Effector memory CD8-positive, alpha-beta T cell (primary cell): ENCODE measurements at regions not wholly inside any gene's neighbourhood (a gene's known extent, or its start where the extent isn't known, plus 50 kb on each side); places are given as distances from the start of the nearest gene placed in this dataset.

Experiments used
- ATAC-seq: fragments of 150-1000 bp; cut with Tn5 transposase; replicated peaks from 2 replicates; pipeline ENCODE4 v1.10.0; 2021; ENCODE audit warnings: mild to moderate bottlenecking, moderate library complexity
- DNase-seq, 3 experiments: peaks; one replicate each; pipeline ENCODE4 v3.0.0; 2021
- H3K27ac Mint-ChIP-seq, 2 donors: one replicate each; pipeline ENCODE4 v1.8.0; 2022; ENCODE audit warnings: mild to moderate bottlenecking in 2 of 2, mixed read lengths in 2 of 2, moderate library complexity in 2 of 2
- H3K27me3 Mint-ChIP-seq, 2 donors: one replicate each; pipeline ENCODE4 v1.8.0; 2022; ENCODE audit warnings: mixed read lengths in 2 of 2
- H3K36me3 Mint-ChIP-seq: one replicate; pipeline ENCODE4 v1.8.0; 2022; ENCODE audit warnings: mild to moderate bottlenecking, moderate library complexity, mixed read lengths; ENCODE audit not compliant: insufficient read depth
- H3K4me1 Mint-ChIP-seq, 2 donors: one replicate each; pipeline ENCODE4 v1.8.0; 2022; ENCODE audit warnings: low read depth in 2 of 2, mixed read lengths in 2 of 2
- H3K4me3 Mint-ChIP-seq, 2 donors: one replicate each; pipeline ENCODE4 v1.8.0; 2022; ENCODE audit warnings: mild to moderate bottlenecking in 2 of 2, mixed read lengths in 2 of 2, moderate library complexity in 2 of 2
- H3K9me3 Mint-ChIP-seq, 2 donors: one replicate each; pipeline ENCODE4 v1.8.0; 2022; ENCODE audit warnings: mixed read lengths in 2 of 2

DNA sequence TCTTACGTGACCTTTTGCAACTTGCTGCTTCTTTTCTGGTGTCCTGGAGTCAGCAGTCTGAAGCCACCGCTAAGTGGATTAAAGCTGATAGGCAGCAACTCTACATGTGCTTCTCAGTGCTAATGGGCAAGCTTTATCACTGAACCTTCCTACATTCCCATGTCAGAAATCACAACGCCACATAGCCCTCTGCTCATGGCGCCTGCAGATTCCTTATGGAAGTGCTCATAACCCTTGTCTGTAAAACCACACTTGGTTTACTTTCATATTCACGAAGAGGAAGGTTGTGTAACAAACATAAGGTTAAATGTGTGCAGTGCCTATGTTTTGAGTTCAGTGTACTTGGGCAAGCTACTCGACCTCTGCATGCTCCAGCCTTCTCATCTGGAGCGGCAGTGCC, 319.8 kb downstream of the FBXO15 start:
- no peak for DNase-seq
- Mint-ChIP-seq H3K4me1 (no peaks in the 10 kb centered on the region), H3K36me3 (no peaks in the 10 kb centered on the region), H3K4me3 (no peak overlapping the region), H3K27ac (no peak overlapping the region), H3K9me3 (peaks cover 0 to 5% of the 10 kb centered on the region in 2 donors), H3K27me3 (no peaks in the 10 kb centered on the region)
- ATAC-seq, result no peak

DNA sequence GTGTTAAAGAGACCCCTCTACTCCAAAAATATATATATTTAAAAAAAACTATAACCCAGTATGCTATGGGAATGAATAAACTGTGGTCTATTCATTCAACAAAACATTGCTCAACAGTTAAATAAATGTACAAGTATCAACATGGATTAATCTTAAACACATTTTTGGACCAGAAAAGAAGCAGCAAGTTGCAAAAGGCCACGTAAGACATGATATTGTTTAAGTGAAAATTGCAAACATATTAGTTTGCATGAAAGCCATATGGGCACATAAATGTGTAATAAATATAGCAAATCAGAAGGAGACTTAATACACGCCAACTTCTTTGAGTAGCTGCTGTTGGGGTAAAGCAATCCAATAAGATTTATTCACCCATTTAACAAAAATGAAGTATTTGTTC, 321.5 kb downstream of the FBXO15 start:
- Mint-ChIP-seq H3K27me3 (no peaks in the 10 kb centered on the region), H3K9me3 (peaks cover 0 to 5% of the 10 kb centered on the region in 2 donors)

DNA sequence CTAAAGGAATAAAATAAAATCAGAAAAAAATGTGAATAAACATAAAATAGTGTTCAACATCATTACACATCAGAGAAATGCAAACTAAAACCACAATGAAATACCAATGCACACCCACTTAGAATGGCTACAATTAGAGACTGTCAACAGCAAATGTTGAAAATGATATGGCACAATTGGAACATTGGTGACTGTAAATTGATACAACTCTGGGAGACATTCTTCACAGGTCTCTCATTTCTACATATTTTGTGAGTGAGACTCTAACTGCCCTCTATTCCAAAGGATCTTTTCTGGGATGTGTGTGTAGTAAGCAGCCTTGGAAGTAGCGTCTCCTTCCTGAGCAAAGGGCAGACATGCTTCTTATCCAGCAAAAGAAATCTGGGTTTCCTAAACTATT, 323.0 kb downstream of the FBXO15 start:
- Mint-ChIP-seq H3K36me3 (no peaks in the 10 kb centered on the region), H3K9me3 (peaks cover 0 to 1% of the 10 kb centered on the region in 2 donors), H3K4me3 (no peak overlapping the region), H3K27me3 (no peaks in the 10 kb centered on the region), H3K4me1 (no peaks in the 10 kb centered on the region), H3K27ac (no peak overlapping the region)
- DNase-seq (no peak), ATAC-seq (no peak)

More for the DNA sequence above, 321.5 kb downstream of the FBXO15 start:
- no peak overlapping the region for H3K27ac Mint-ChIP-seq
- no peak overlapping the region for H3K4me3 Mint-ChIP-seq
- H3K4me1 Mint-ChIP-seq, result no peaks in the 10 kb centered on the region
- ATAC-seq, result no peak
- no peak for DNase-seq
- no peaks in the 10 kb centered on the region for H3K36me3 Mint-ChIP-seq

DNA sequence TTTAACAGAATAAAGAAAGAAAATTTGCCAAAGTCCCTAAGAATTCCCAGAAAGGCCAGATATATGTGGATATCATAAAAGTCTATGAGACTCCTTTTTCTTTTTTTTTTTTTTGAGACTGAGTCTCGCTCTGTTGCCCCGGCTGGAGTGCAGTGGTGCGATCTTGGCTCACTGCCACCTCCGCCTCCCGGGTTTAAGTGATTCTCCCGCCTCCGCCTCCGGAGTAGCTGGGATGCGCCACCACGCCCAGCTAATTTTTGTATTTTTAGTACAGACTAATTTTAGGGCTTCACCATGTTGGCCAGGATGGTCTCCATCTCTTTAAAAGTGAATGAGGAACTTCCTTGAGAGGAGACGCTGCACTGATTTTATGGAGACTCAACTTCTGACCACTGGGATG, 335.2 kb downstream of the FBXO15 start:
- H3K36me3 Mint-ChIP-seq, result no peaks in the 10 kb centered on the region
- no peak for DNase-seq
- H3K9me3 Mint-ChIP-seq, result peaks cover 0 to 4% of the 10 kb centered on the region in 2 donors
- no peak for ATAC-seq
- H3K4me3 Mint-ChIP-seq, result no peak overlapping the region
- no peaks in the 10 kb centered on the region for H3K4me1 Mint-ChIP-seq
- no peaks in the 10 kb centered on the region for H3K27me3 Mint-ChIP-seq
- no peak overlapping the region for H3K27ac Mint-ChIP-seq

GRCh38 chr18:73807551-73808192, 340.0 kb downstream of the FBXO15 start:
- Mint-ChIP-seq H3K4me3 (no peak overlapping the region), H3K9me3 (peaks cover 0 to 1% of the 10 kb centered on the region in 2 donors), H3K4me1 (no peaks in the 10 kb centered on the region), H3K36me3 (no peaks in the 10 kb centered on the region), H3K27ac (no peak overlapping the region), H3K27me3 (no peaks in the 10 kb centered on the region)
- no peak for DNase-seq
- ATAC-seq, result no peak

GRCh38 chr18:73805991-73806390, 341.6 kb downstream of the FBXO15 start:
- no peak for ATAC-seq
- Mint-ChIP-seq H3K4me1 (no peaks in the 10 kb centered on the region), H3K9me3 (peaks cover 0 to 1% of the 10 kb centered on the region in 2 donors), H3K27me3 (no peaks in the 10 kb centered on the region), H3K36me3 (no peaks in the 10 kb centered on the region), H3K4me3 (no peak overlapping the region), H3K27ac (no peak overlapping the region)
- DNase-seq, result no peak

- Mint-ChIP-seq H3K4me1 (no peaks in the 10 kb centered on the region), H3K9me3 (no peaks in the 10 kb centered on the region), H3K27me3 (no peaks in the 10 kb centered on the region), H3K4me3 (no peak overlapping the region), H3K36me3 (no peaks in the 10 kb centered on the region), H3K27ac (no peak overlapping the region)
- ATAC-seq (no peak), DNase-seq (no peak)
Observed at GRCh38 chr18:73797419-73797818, 350.2 kb downstream of the FBXO15 start.

DNA sequence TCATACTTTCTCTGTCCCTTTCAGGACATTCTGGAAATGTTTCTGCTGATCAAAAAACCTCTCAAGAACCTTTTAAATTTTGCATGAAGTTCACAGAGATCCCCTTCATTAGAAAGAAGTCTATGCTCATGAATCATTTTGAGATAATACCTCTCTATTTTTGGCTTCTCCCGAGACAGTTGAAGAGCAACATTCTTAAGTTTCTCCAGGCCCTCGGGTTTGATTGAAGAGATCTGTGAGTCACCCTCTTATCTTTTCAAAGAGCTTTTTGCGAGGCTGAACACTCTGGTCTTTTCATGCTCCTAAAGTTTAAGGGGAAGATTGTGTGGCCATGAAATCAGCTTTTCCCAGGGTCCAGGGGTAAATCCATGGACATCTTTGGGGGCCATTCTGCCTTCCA, 354.2 kb downstream of the FBXO15 start:
- Mint-ChIP-seq H3K27me3 (no peaks in the 10 kb centered on the region), H3K27ac (no peak overlapping the region), H3K36me3 (no peaks in the 10 kb centered on the region), H3K4me3 (no peak overlapping the region), H3K9me3 (peaks cover 0 to 4% of the 10 kb centered on the region in 2 donors), H3K4me1 (no peaks in the 10 kb centered on the region)
- DNase-seq, result no peak
- no peak for ATAC-seq

DNA sequence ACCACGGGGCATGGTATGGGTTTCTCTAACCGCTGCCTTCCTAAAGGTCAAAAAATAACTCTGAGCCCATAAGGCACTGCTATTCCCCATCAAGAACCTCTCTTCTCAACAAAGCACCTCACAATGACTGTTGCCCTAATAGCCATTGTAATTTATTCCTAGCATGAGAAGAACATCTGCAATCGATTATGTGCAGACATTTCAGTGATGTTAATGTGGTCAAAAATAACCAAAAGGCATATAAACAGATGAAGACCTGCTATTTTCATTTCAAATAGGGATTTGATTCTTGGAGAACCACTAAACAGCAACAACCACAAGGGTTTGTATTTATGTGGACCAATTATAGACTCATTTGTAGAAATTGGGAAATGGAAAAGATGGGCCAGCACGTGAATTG, 356.6 kb downstream of the FBXO15 start:
- DNase-seq, result no peak
- no peaks in the 10 kb centered on the region for H3K4me1 Mint-ChIP-seq
- no peaks in the 10 kb centered on the region for H3K36me3 Mint-ChIP-seq
- no peaks in the 10 kb centered on the region for H3K27me3 Mint-ChIP-seq
- H3K4me3 Mint-ChIP-seq, result no peak overlapping the region
- peaks cover 0 to 4% of the 10 kb centered on the region in 2 donors for H3K9me3 Mint-ChIP-seq
- H3K27ac Mint-ChIP-seq, result no peak overlapping the region
- no peak for ATAC-seq

- no peak for ATAC-seq
- H3K36me3 Mint-ChIP-seq, result no peaks in the 10 kb centered on the region
- no peak for DNase-seq
- H3K4me1 Mint-ChIP-seq, result no peaks in the 10 kb centered on the region
- H3K9me3 Mint-ChIP-seq, result peaks cover 0 to 4% of the 10 kb centered on the region in 2 donors
- no peaks in the 10 kb centered on the region for H3K27me3 Mint-ChIP-seq
- H3K4me3 Mint-ChIP-seq, result no peak overlapping the region
- H3K27ac Mint-ChIP-seq, result no peak overlapping the region
Observed at GRCh38 chr18:73790587-73790986, 357.0 kb downstream of the FBXO15 start.

DNA sequence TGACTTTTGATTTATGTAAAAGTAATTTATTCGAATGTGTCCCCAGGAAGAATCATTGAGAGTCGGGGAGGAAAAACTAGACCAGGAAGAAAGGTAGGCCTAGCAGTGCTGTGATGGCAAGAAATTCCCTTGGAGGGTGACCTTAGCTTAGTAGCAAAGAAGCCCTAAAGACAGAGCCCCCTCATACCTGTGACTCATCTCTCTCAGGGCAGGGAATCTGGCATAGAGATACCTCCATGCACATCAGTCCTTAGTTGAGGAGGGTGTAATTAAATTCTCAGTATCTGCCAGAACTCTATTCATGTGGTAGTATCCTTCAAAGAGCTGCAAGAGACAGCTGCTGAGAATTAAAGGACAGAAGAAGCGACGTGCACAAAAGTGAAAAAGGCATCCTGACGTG, 360.3 kb downstream of the FBXO15 start:
- H3K36me3 Mint-ChIP-seq, result no peaks in the 10 kb centered on the region
- H3K4me1 Mint-ChIP-seq, result no peaks in the 10 kb centered on the region
- peaks cover 1 to 4% of the 10 kb centered on the region in 2 donors for H3K9me3 Mint-ChIP-seq
- H3K27ac Mint-ChIP-seq, result no peak overlapping the region
- DNase-seq (no peak), ATAC-seq (no peak)
- H3K4me3 Mint-ChIP-seq, result no peak overlapping the region
- H3K27me3 Mint-ChIP-seq, result no peaks in the 10 kb centered on the region

DNA sequence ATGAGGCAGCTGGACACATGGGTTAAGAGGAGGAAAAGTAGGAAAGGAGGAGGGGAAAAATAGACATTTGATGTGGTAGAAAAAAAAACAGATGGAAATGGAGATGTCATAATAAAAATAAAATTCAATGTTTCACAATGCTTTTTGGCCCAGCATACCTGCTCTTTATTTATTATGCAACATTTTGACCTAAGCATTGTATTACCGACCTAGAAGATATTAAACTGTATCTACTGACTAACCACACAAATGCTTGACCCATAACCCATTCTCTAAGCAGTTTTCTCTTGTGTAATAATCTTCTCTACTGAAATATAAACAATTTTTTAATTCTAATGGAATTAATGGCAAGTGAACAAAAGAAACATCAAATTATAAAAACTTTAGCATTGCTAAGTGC, 362.3 kb downstream of the FBXO15 start:
- Mint-ChIP-seq H3K4me3 (no peak overlapping the region), H3K4me1 (no peaks in the 10 kb centered on the region), H3K27me3 (no peaks in the 10 kb centered on the region), H3K36me3 (no peaks in the 10 kb centered on the region), H3K9me3 (peaks cover 7 to 8% of the 10 kb centered on the region in 2 donors), H3K27ac (no peak overlapping the region)
- no peak for DNase-seq
- ATAC-seq, result no peak

- DNase-seq (no peak), ATAC-seq (no peak)
- peaks cover 7 to 8% of the 10 kb centered on the region in 2 donors for H3K9me3 Mint-ChIP-seq
- no peak overlapping the region for H3K27ac Mint-ChIP-seq
- no peaks in the 10 kb centered on the region for H3K36me3 Mint-ChIP-seq
- H3K4me1 Mint-ChIP-seq, result no peaks in the 10 kb centered on the region
- H3K27me3 Mint-ChIP-seq, result no peaks in the 10 kb centered on the region
- no peak overlapping the region for H3K4me3 Mint-ChIP-seq
Observed at GRCh38 chr18:73784853-73785252, 362.8 kb downstream of the FBXO15 start.

GRCh38 chr18:73782405-73782804, 365.2 kb downstream of the FBXO15 start:
- Mint-ChIP-seq H3K4me3 (no peak overlapping the region), H3K36me3 (no peaks in the 10 kb centered on the region), H3K4me1 (no peaks in the 10 kb centered on the region), H3K27me3 (no peaks in the 10 kb centered on the region), H3K27ac (no peak overlapping the region), H3K9me3 (peaks cover 5 to 14% of the 10 kb centered on the region in 2 donors)
- no peak for DNase-seq
- ATAC-seq, result no peak

DNA sequence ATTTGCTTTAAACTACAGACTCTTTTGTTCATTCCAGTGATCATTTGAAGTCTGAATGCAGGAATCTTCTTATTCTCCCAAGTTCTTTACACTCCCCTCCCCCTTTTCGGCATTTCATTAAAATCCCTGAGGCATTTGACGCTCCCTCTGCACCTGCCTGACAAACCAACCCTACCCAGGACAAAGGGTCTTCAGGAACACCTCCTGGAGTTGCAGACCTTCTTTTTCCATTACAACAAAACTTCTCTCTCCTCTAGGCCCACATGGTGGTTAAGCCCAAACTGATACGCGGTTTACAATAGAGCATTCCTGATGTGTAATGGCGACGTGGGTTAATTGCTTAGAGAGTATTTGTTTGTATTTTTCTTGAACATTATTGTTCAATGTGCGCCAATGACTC, 367.4 kb downstream of the FBXO15 start:
- ATAC-seq, result no peak
- no peaks in the 10 kb centered on the region for H3K4me1 Mint-ChIP-seq

More for the DNA sequence above, 367.4 kb downstream of the FBXO15 start:
- H3K36me3 Mint-ChIP-seq, result no peaks in the 10 kb centered on the region
- DNase-seq, result no peak
- no peak overlapping the region for H3K27ac Mint-ChIP-seq
- H3K27me3 Mint-ChIP-seq, result no peaks in the 10 kb centered on the region
- H3K4me3 Mint-ChIP-seq, result no peak overlapping the region
- H3K9me3 Mint-ChIP-seq, result peaks cover 6 to 14% of the 10 kb centered on the region in 2 donors
